ENCODE measurements at regions not wholly inside any gene's neighbourhood (a gene's known extent, or its start where the extent isn't known, plus 50 kb on each side); places are given as distances from the start of the nearest gene placed in this dataset.

DNA sequence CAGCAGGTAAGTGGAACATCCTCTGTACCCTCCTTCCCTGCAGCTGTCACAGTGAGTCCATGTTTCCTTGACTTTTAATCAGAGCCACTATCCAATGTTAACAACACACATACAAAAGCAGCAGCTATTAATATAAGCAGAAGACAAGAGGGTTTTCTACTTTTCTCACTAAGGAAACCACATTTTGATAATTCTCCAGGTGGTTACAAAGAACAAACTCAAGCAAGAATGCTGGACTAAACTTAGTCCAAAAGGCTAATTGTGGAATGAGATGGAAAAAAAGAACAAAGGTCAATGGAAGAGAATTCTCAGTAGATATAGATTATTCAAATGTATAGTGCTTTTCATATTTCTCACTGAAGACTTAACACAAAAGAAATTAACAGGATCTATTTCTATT is 176.9 kb upstream of the SLC39A10 start (continued):
- TF ChIP-seq ZBED1 (IDR thresholded peaks at IDR 0.05; ENCODE audit: borderline replicate concordance) (no peak), NFIC (IDR thresholded peaks at IDR 0.05; ENCODE audit: low read depth, low read length) (no peak), SRF (IDR thresholded peaks at IDR 0.05; ENCODE audit: low read depth in 2 of 2, low read length in 2 of 2) (no peak), BRCA1 (IDR thresholded peaks at IDR 0.05; ENCODE audit: low read depth, low read length) (no peak), KAT2A (conservative IDR thresholded peaks at IDR 0.05; ENCODE audit: control insufficient read depth, low read depth, low read length) (no peak), USF1 (IDR thresholded peaks at IDR 0.05; ENCODE audit: borderline replicate concordance, extremely low read length, insufficient read depth, low read depth, low read length) (no peak), RBBP5 (conservative IDR thresholded peaks at IDR 0.05) (no peak), KDM1A (IDR thresholded peaks at IDR 0.05; ENCODE audit: borderline replicate concordance) (no peak)
- TF ChIP-seq, protein P1, sequence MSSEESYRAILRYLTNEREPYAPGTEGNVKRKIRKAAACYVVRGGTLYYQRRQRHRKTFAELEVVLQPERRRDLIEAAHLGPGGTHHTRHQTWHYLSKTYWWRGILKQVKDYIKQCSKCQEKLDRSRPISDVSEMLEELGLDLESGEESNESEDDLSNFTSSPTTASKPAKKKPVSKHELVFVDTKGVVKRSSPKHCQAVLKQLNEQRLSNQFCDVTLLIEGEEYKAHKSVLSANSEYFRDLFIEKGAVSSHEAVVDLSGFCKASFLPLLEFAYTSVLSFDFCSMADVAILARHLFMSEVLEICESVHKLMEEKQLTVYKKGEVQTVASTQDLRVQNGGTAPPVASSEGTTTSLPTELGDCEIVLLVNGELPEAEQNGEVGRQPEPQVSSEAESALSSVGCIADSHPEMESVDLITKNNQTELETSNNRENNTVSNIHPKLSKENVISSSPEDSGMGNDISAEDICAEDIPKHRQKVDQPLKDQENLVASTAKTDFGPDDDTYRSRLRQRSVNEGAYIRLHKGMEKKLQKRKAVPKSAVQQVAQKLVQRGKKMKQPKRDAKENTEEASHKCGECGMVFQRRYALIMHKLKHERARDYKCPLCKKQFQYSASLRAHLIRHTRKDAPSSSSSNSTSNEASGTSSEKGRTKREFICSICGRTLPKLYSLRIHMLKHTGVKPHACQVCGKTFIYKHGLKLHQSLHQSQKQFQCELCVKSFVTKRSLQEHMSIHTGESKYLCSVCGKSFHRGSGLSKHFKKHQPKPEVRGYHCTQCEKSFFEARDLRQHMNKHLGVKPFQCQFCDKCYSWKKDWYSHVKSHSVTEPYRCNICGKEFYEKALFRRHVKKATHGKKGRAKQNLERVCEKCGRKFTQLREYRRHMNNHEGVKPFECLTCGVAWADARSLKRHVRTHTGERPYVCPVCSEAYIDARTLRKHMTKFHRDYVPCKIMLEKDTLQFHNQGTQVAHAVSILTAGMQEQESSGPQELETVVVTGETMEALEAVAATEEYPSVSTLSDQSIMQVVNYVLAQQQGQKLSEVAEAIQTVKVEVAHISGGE (CRISPR knock-in tag; IDR thresholded peaks at IDR 0.05) = no peak
- TF ChIP-seq, protein P2, sequence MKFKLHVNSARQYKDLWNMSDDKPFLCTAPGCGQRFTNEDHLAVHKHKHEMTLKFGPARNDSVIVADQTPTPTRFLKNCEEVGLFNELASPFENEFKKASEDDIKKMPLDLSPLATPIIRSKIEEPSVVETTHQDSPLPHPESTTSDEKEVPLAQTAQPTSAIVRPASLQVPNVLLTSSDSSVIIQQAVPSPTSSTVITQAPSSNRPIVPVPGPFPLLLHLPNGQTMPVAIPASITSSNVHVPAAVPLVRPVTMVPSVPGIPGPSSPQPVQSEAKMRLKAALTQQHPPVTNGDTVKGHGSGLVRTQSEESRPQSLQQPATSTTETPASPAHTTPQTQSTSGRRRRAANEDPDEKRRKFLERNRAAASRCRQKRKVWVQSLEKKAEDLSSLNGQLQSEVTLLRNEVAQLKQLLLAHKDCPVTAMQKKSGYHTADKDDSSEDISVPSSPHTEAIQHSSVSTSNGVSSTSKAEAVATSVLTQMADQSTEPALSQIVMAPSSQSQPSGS (IDR thresholded peaks at IDR 0.05; ENCODE audit: low read length) = no peak

All from GM12878 (cell line).